AG04450 (cell line): ENCODE measurements at regions not wholly inside any gene's neighbourhood (a gene's known extent, or its start where the extent isn't known, plus 50 kb on each side); places are given as distances from the start of the nearest gene placed in this dataset.

Experiments
- CTCF ChIA-PET: fragments of 300-600, 350-600 bp; formaldehyde crosslinking; extraction: SDS; loops from one replicate; lab custom pipeline; 2022; ENCODE audit warnings: antibody characterized with exemption, inconsistent platforms; lab: Charles Lee
- POLR2A ChIA-PET: fragments of 350-600 bp; formaldehyde crosslinking; extraction: SDS; loops from one replicate; lab custom pipeline; 2021; ENCODE audit warnings: antibody characterized with exemption, inconsistent platforms; lab: Yijun Ruan, JAX
- DNase-seq: peaks from one replicate; pipeline ENCODE4 v3.0.0-alpha.2; 2011; ENCODE audit warnings: low read depth, low spot score
- H3K27ac ChIP-seq: one replicate; pipeline ENCODE4 v1.5.1; 2012; ENCODE audit warnings: low read depth, low read length, control low read depth
- H3K27me3 ChIP-seq: one replicate; pipeline ENCODE4 v1.6.0; 2012; ENCODE audit warnings: low read length; ENCODE audit not compliant: control insufficient read depth, insufficient read depth
- H3K4me3 ChIP-seq: 2 replicates; pipeline ENCODE4 v1.5.1; 2011; ENCODE audit warnings: mild to moderate bottlenecking, low read depth, low read length, control low read depth
- H3K9me3 ChIP-seq: 2 replicates; pipeline ENCODE4 v1.5.1; 2012; ENCODE audit warnings: low read length; ENCODE audit not compliant: control insufficient read depth, insufficient read depth
- CTCF ChIP-seq: IDR thresholded peaks from 2 replicates; pipeline ENCODE4 v1.5.1; 2011; ENCODE audit warnings: low read depth, low read length, control low read depth, inconsistent platforms

GRCh38 chr18:78726326-78727056, 253.1 kb upstream of the SALL3 start:
- ChIA-PET POLR2A (no interaction called here), CTCF (no interaction called here)
- H3K4me3 ChIP-seq, result no peak overlapping the region
- no peak for TF ChIP-seq CTCF
- DNase-seq, result no peak
- peaks cover 82% of the 10 kb centered on the region for H3K9me3 ChIP-seq
- no peak overlapping the region for H3K27ac ChIP-seq
- H3K27me3 ChIP-seq, result no peaks in the 10 kb centered on the region

- TF ChIP-seq CTCF, result no peak
- Histone ChIP-seq H3K4me3 (no peak overlapping the region), H3K9me3 (peaks cover 84% of the 10 kb centered on the region), H3K27ac (no peak overlapping the region), H3K27me3 (no peaks in the 10 kb centered on the region)
- ChIA-PET CTCF (no interaction called here), POLR2A (no interaction called here)
- DNase-seq, result no peak
Observed at GRCh38 chr18:78727057-78727739, 252.4 kb upstream of the SALL3 start.

GRCh38 chr18:78727877-78728783, 251.5 kb upstream of the SALL3 start:
- POLR2A ChIA-PET, result no interaction called here
- Histone ChIP-seq H3K27me3 (no peaks in the 10 kb centered on the region), H3K4me3 (no peak overlapping the region), H3K9me3 (peaks cover 89% of the 10 kb centered on the region), H3K27ac (no peak overlapping the region)
- DNase-seq, result no peak
- CTCF ChIA-PET, result no interaction called here
- TF ChIP-seq CTCF, result no peak

GRCh38 chr18:78728784-78729467, 250.7 kb upstream of the SALL3 start:
- ChIA-PET CTCF (no interaction called here), POLR2A (no interaction called here)
- no peaks in the 10 kb centered on the region for H3K27me3 ChIP-seq
- TF ChIP-seq CTCF, result no peak
- no peak for DNase-seq
- H3K9me3 ChIP-seq, result peaks cover 91% of the 10 kb centered on the region
- H3K4me3 ChIP-seq, result no peak overlapping the region
- H3K27ac ChIP-seq, result no peak overlapping the region
